ENCODE measurements at regions not wholly inside any gene's neighbourhood (a gene's known extent, or its start where the extent isn't known, plus 50 kb on each side); places are given as distances from the start of the nearest gene placed in this dataset.

GRCh38 chr12:39071611-39072010 lies 166.2 kb upstream of the CPNE8 start:
- no peak for TF ChIP-seq YY1 (IDR thresholded peaks at IDR 0.05; ENCODE audit: low read depth)
- TF ChIP-seq, protein P1, sequence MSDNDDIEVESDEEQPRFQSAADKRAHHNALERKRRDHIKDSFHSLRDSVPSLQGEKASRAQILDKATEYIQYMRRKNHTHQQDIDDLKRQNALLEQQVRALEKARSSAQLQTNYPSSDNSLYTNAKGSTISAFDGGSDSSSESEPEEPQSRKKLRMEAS (IDR thresholded peaks at IDR 0.05), result no peak
- no peak for TF ChIP-seq NFIC (IDR thresholded peaks at IDR 0.05)
- TF ChIP-seq TEAD4 (IDR thresholded peaks at IDR 0.05), result no peak
- TF ChIP-seq CREB1 (IDR thresholded peaks at IDR 0.05; ENCODE audit: low read depth), result no peak
- TF ChIP-seq EGR1 (IDR thresholded peaks at IDR 0.05), result no peak
- TF ChIP-seq, protein P2, sequence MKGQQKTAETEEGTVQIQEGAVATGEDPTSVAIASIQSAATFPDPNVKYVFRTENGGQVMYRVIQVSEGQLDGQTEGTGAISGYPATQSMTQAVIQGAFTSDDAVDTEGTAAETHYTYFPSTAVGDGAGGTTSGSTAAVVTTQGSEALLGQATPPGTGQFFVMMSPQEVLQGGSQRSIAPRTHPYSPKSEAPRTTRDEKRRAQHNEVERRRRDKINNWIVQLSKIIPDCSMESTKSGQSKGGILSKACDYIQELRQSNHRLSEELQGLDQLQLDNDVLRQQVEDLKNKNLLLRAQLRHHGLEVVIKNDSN (IDR thresholded peaks at IDR 0.05), result no peak
- no peak for TF ChIP-seq RAD21 (IDR thresholded peaks at IDR 0.05; ENCODE audit: low read depth)
- TF ChIP-seq ZBTB7A (IDR thresholded peaks at IDR 0.05; ENCODE audit: low read depth), result no peak
- no peak for TF ChIP-seq CEBPB (IDR thresholded peaks at IDR 0.05)
- no peak for TF ChIP-seq FOXM1 (IDR thresholded peaks at IDR 0.05; ENCODE audit: borderline replicate concordance, low read depth)
- no peak for TF ChIP-seq TCF12 (IDR thresholded peaks at IDR 0.05; ENCODE audit: low read depth)
- TF ChIP-seq, protein P3, sequence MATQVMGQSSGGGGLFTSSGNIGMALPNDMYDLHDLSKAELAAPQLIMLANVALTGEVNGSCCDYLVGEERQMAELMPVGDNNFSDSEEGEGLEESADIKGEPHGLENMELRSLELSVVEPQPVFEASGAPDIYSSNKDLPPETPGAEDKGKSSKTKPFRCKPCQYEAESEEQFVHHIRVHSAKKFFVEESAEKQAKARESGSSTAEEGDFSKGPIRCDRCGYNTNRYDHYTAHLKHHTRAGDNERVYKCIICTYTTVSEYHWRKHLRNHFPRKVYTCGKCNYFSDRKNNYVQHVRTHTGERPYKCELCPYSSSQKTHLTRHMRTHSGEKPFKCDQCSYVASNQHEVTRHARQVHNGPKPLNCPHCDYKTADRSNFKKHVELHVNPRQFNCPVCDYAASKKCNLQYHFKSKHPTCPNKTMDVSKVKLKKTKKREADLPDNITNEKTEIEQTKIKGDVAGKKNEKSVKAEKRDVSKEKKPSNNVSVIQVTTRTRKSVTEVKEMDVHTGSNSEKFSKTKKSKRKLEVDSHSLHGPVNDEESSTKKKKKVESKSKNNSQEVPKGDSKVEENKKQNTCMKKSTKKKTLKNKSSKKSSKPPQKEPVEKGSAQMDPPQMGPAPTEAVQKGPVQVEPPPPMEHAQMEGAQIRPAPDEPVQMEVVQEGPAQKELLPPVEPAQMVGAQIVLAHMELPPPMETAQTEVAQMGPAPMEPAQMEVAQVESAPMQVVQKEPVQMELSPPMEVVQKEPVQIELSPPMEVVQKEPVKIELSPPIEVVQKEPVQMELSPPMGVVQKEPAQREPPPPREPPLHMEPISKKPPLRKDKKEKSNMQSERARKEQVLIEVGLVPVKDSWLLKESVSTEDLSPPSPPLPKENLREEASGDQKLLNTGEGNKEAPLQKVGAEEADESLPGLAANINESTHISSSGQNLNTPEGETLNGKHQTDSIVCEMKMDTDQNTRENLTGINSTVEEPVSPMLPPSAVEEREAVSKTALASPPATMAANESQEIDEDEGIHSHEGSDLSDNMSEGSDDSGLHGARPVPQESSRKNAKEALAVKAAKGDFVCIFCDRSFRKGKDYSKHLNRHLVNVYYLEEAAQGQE (IDR thresholded peaks at IDR 0.05; ENCODE audit: low read depth), result no peak
- no peak for TF ChIP-seq TAF1 (IDR thresholded peaks at IDR 0.05; ENCODE audit: low read depth)
- no peak for TF ChIP-seq EP300 (IDR thresholded peaks at IDR 0.05; ENCODE audit: borderline replicate concordance)

GRCh38 chr12:39070775-39071174 lies 165.4 kb upstream of the CPNE8 start:
- TF ChIP-seq NFIC (IDR thresholded peaks at IDR 0.05) (no peak), TEAD4 (IDR thresholded peaks at IDR 0.05) (no peak), RAD21 (IDR thresholded peaks at IDR 0.05; ENCODE audit: low read depth) (no peak), TAF1 (IDR thresholded peaks at IDR 0.05; ENCODE audit: low read depth) (no peak), CREB1 (IDR thresholded peaks at IDR 0.05; ENCODE audit: low read depth) (no peak), FOXM1 (IDR thresholded peaks at IDR 0.05; ENCODE audit: borderline replicate concordance, low read depth) (no peak), YY1 (IDR thresholded peaks at IDR 0.05; ENCODE audit: low read depth) (no peak), EP300 (IDR thresholded peaks at IDR 0.05; ENCODE audit: borderline replicate concordance) (no peak), CEBPB (IDR thresholded peaks at IDR 0.05) (no peak), EGR1 (IDR thresholded peaks at IDR 0.05) (no peak), ZBTB7A (IDR thresholded peaks at IDR 0.05; ENCODE audit: low read depth) (no peak), TCF12 (IDR thresholded peaks at IDR 0.05; ENCODE audit: low read depth) (no peak)
- TF ChIP-seq, protein P2 (IDR thresholded peaks at IDR 0.05), result no peak
- TF ChIP-seq, protein P3 (IDR thresholded peaks at IDR 0.05; ENCODE audit: low read depth), result no peak
- TF ChIP-seq, protein P1 (IDR thresholded peaks at IDR 0.05), result no peak

GRCh38 chr12:39065455-39065854 lies 160.1 kb upstream of the CPNE8 start:
- TF ChIP-seq TEAD4 (IDR thresholded peaks at IDR 0.05) (no peak), EP300 (IDR thresholded peaks at IDR 0.05; ENCODE audit: borderline replicate concordance) (no peak)

GRCh38 chr12:39064708-39065107 lies 159.3 kb upstream of the CPNE8 start:
- TF ChIP-seq EGR1 (IDR thresholded peaks at IDR 0.05) (no peak), CREB1 (IDR thresholded peaks at IDR 0.05; ENCODE audit: low read depth) (no peak), TEAD4 (IDR thresholded peaks at IDR 0.05) (no peak), ZBTB7A (IDR thresholded peaks at IDR 0.05; ENCODE audit: low read depth) (no peak), TCF12 (IDR thresholded peaks at IDR 0.05; ENCODE audit: low read depth) (no peak)
- TF ChIP-seq, protein P3 (IDR thresholded peaks at IDR 0.05; ENCODE audit: low read depth), result no peak
- TF ChIP-seq, protein P2 (IDR thresholded peaks at IDR 0.05), result no peak
